Stimulated activated CD4-positive, alpha-beta T cell treated with anti-CD3 and anti-CD28 coated beads, Interleukin-12 subunit alpha, Interleukin-12 subunit beta, amount 100 ng/mL, for 4 hours (primary cell): ENCODE measurements at regions not wholly inside any gene's neighbourhood (a gene's known extent, or its start where the extent isn't known, plus 50 kb on each side); places are given as distances from the start of the nearest gene placed in this dataset.
"Not testable (repeated sequence)": the region's sequence is repeated elsewhere in the genome, so short reads cannot be mapped to it uniquely, and the experiment has no call there.

Experiments used
- DNase-seq: peaks from one replicate; pipeline ENCODE4 v3.0.0-alpha.2; 2020

GRCh38 chr1:98811-99210, 352.7 kb downstream of the OR4F29 start:
- not testable (repeated sequence) for DNase-seq

DNA sequence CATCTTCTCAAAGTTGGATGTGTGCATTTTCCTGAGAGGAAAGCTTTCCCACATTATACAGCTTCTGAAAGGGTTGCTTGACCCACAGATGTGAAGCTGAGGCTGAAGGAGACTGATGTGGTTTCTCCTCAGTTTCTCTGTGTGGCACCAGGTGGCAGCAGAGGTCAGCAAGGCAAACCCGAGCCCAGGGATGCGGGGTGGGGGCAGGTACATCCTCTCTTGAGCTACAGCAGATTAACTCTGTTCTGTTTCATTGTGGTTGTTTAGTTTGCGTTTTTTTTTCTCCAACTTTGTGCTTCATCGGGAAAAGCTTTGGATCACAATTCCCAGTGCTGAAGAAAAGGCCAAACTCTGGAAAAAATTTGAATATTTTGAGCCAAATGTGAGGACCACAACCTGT, 360.2 kb downstream of the OR4F29 start:
- not testable (repeated sequence) for DNase-seq

DNA sequence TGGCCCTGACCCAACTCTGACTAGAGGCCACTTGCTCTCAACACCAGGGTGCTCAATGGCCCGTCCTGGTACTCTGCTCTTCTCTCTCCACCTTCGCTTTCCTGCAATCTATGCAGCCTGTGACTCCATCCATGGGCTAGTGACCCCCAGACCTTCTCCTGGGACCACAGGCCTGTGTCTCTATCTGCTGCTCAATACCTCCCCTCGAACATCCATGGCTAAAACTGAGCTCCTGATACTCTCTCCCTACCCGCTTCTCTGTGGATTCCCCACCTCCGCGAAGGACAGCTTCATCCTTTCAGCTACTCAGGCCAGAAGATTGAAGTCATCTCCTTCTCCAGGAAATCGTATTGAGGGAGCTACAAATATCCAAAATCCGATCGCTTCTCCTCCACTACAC, 363.4 kb downstream of the OR4F29 start:
- DNase-seq = not testable (repeated sequence)

DNA sequence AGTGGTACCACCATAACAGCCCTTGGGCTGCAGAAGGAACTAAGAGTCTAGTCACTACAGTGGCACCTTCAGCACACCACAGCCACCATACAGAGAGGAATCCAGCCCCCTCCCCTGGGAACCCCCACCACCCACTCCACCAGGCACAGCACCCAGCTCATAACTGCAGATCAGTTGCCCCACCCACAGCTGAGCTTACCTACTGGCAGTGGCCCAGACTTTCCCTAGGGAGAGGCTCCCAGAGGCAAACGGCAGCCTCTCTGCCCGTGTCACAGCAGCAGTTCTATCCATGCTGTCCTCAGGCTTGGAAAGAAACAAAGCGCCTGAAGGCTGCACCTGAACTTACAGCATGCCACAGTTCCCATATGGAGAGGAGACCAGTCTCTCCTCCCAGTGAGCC, 372.3 kb downstream of the OR4F29 start:
- not testable (repeated sequence) for DNase-seq

- DNase-seq = not testable (repeated sequence)
These were observed 386.4 kb downstream of the OR4F29 start, which contains the start of gene OR4F5 for GRCh38 chr1:65119-65518. Gene OR4F5, plus strand, starts transcription at chr1:65419.

DNA sequence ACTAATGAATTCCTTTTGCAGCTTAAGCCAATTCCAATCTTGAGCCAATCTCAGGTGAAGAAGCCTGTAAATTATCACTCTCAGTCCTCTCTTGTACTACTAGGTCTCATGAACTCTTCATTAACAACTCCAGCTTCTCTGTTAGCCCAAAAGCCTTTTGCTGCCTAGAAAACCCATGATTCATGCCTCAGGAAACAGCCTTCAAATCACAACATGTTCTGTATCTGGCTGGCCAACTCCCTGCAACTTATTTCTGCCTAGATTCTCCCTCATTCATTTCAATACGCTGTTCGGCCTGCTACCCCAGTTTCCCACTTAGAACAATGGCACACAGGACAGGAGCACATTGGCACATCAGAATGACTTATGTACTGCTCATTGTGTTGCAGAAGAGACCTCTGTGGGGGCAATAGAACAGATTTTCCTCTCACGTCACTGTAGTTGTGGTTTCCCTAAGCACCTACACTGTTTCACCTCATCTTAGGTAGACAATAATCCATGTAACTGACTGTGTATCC, 395.4 kb downstream of the OR4F29 start:
- DNase-seq = not testable (repeated sequence)

GRCh38 chr1:53182-53581, 398.3 kb downstream of the OR4F29 start:
- DNase-seq = not testable (repeated sequence)

GRCh38 chr1:41965-42466, 409.5 kb downstream of the OR4F29 start:
- DNase-seq = not testable (repeated sequence)

DNA sequence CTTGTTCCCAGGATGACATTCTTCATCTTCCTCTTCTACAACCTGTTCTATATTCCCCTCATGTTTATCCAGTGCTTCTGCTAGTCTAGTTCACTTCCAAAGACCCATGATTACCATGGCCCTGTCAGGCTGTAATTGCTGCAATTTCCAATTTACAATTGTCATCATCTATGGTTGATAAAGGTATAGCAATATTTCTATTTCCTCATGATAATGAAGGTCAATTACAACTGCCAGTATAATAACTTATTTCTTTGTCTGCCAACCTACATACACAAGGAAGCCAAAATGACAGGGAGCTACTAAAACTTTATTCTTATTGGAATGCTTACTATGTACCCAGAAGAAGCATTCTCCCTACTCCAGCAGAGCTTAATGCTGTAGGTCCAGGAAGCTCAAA, 410.3 kb downstream of the OR4F29 start:
- DNase-seq = not testable (repeated sequence)

GRCh38 chr1:29183-29582, 422.3 kb downstream of the OR4F29 start:
- not testable (repeated sequence) for DNase-seq

GRCh38 chr1:17298-17697, 434.2 kb downstream of the OR4F29 start:
- DNase-seq = not testable (repeated sequence)

DNA sequence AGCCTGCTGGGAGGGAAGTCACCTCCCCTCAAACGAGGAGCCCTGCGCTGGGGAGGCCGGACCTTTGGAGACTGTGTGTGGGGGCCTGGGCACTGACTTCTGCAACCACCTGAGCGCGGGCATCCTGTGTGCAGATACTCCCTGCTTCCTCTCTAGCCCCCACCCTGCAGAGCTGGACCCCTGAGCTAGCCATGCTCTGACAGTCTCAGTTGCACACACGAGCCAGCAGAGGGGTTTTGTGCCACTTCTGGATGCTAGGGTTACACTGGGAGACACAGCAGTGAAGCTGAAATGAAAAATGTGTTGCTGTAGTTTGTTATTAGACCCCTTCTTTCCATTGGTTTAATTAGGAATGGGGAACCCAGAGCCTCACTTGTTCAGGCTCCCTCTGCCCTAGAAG, 435.5 kb downstream of the OR4F29 start:
- not testable (repeated sequence) for DNase-seq

- not testable (repeated sequence) for DNase-seq
These were observed 441.3 kb downstream of the OR4F29 start for GRCh38 chr1:9941-10717.
